Fibroblast of villous mesenchyme (primary cell): ENCODE measurements at regions not wholly inside any gene's neighbourhood (a gene's known extent, or its start where the extent isn't known, plus 50 kb on each side); places are given as distances from the start of the nearest gene placed in this dataset.
A peak's percentile ranks its signal among the peaks of the same experiment; 100 is the strongest.

Source experiments
- DNase-seq: peaks from one replicate; pipeline ENCODE4 v3.0.0-alpha.2; 2010; ENCODE audit warnings: low read depth
- H3K4me3 ChIP-seq: 2 replicates; pipeline ENCODE4 v1.5.1; 2011; ENCODE audit warnings: low read depth, mild to moderate bottlenecking, low read length
- TF ChIP-seq, protein P1 (sequence below): IDR thresholded peaks from 2 replicates; pipeline ENCODE4 v1.5.1; 2012; ENCODE audit warnings: low read depth, mild to moderate bottlenecking, low read length; ENCODE audit not compliant: insufficient read depth

DNA sequence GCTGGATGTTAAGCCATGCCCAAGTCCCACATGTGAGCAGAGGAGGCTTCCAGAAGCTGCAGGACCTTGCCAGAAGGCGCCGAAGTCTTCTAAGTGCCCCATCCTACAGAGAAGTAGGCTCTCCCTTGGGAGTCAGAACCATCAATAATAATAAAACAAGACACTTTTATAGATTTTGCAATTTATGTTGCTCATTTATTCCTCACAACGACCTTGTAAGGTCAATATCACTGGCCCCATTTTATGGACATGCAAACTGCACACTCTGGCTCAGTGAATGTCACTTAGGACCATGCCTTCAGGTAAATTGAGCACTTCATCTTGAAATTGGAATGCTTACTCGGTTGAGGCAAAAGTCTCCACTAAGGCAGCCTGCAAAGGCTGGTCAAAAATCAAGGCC lies 170.4 kb downstream of the BCOR start:
- no peak overlapping the region for H3K4me3 ChIP-seq
- TF ChIP-seq, protein P1, sequence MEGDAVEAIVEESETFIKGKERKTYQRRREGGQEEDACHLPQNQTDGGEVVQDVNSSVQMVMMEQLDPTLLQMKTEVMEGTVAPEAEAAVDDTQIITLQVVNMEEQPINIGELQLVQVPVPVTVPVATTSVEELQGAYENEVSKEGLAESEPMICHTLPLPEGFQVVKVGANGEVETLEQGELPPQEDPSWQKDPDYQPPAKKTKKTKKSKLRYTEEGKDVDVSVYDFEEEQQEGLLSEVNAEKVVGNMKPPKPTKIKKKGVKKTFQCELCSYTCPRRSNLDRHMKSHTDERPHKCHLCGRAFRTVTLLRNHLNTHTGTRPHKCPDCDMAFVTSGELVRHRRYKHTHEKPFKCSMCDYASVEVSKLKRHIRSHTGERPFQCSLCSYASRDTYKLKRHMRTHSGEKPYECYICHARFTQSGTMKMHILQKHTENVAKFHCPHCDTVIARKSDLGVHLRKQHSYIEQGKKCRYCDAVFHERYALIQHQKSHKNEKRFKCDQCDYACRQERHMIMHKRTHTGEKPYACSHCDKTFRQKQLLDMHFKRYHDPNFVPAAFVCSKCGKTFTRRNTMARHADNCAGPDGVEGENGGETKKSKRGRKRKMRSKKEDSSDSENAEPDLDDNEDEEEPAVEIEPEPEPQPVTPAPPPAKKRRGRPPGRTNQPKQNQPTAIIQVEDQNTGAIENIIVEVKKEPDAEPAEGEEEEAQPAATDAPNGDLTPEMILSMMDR, result no peak
- no peak for DNase-seq

DNA sequence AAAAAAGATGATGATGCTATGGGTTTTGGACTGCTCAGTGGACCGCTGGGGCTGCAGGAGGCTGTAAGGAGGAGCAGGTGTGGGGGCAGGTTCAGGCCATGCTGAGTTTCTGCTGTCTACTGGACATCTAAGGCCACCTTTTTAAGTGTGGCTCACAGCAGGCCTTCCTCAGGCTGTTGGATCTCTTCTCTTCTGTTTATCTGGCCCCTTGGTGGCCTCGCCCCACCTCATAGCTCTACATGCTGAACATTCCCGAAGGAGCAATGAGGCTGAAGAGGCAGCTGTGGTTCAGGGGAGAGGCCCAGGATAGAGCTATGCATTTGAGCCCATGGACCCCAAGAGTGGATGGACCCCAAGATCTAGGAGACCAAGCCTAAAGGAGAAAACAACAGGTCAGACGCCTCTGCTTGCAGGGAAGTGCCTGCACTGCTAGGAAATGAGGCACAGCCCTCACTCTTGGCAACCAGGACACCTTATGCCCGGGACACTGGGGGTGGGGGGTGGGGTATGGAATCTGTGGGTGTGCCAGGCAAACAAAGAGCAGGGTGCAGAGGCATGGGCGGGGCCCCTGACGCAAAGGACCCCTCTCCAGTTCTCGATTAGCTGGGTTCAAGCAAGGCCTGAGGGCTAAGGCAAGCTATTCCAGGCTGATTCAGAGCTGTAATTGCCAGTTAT lies 168.9 kb downstream of the BCOR start:
- H3K4me3 ChIP-seq, result no peak overlapping the region
- no peak for DNase-seq
- TF ChIP-seq, protein P1, result no peak

DNA sequence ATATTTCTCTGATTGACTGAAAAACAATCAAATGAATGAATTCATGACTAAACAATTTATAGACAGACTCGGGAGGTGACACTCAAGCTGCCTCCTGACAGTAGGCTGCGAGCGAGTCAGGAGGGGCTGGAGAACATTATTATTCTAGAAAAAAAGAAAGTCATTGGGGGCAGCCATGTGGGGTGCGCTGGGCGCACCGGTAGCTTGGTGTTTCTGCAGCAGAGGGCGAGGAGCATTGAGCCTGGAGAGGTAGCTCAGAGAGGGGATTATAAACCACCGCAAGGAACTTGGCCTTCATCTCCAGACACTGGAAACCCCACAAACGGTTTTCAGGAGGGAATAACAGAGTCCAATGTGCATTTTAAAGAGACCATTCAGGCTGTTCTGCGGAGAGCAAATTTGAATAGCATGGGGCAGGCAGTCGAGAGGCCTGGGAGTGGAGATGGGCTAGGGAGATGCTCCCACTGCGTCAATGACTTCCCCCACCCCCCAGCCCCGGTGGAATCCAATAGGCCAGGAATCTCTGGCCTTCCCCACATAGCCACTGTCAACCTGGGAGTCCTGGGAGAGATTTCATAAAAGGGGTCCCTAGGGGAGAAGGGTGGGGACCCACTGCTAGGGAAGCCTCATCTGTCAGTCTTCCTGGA lies 168.3 kb downstream of the BCOR start:
- no peak for DNase-seq
- H3K4me3 ChIP-seq, result no peak overlapping the region
- TF ChIP-seq, protein P1, result no peak

DNA sequence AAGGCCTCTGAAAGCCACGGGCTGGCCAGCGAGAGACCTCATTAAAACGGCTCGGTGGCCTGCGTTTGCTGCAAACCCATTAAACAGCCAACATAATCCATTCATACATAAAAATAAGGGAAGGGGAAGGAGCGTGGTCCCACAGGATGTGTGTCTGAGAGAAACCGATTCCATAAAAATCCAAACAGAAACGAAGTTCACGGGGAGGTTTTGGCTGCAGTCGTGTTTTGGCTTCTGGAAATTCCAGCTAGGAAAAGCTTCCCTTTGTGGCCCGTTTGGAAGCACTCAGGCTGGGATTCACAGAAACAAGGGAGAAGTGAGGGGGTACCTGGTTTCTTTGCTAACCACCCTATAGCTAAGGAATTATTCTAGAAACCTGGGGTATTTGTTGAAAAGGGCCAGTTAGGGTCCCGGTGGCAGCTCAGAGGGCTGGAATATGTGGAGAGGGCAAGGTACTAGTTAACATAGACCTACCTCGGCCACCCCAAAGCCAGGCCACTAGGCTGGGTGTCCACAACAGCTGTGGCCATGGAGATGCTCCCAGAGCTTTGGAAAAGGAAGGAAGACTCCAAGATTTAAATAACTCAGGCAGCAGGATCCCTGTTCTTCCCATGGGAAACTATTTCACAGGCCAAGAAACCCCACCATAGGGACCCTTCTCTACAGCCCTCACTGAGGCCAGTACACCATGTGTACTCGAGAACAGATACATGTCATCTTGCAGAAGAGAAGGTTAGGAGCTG lies 166.8 kb downstream of the BCOR start:
- no peak overlapping the region for H3K4me3 ChIP-seq
- DNase-seq, result peak; percentile 42
- TF ChIP-seq, protein P1, result no peak

DNA sequence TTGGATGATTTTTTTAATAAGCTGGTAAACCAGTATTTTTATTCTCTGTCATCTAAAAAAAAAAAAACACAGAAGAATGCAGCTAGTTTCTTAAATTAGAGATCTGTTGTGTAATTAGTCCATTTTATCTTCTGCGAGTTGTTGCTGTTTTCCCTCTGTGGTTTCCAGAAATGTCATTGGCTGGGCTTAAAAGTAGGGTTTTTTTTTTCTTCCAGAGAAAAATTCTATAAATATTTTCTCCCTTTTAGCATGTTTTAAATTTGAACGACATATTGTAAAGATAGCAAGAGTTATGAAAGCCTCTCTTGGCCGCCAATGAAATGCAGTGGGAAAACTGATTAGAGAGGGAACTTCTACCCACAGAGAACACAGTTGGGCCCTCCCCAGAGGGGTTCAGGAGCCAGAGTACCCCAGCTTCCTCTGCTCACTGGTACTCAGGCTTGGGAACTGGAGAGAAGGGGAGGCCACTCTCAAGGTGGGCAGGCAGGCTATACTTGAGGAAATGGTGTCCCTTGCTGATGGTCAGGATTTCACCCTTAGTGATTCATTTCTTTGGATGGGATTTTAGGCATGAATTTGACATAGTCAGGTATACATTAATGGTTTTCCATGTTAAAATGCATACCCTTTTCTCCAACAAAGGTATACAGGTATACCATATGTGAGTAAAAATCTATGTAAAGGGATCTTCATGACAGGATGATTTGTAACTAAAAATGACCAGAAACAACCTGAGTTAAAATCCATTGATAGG lies 166.1 kb downstream of the BCOR start:
- TF ChIP-seq, protein P1, result no peak
- peak; percentile 84 for DNase-seq
- H3K4me3 ChIP-seq, result no peak overlapping the region

DNA sequence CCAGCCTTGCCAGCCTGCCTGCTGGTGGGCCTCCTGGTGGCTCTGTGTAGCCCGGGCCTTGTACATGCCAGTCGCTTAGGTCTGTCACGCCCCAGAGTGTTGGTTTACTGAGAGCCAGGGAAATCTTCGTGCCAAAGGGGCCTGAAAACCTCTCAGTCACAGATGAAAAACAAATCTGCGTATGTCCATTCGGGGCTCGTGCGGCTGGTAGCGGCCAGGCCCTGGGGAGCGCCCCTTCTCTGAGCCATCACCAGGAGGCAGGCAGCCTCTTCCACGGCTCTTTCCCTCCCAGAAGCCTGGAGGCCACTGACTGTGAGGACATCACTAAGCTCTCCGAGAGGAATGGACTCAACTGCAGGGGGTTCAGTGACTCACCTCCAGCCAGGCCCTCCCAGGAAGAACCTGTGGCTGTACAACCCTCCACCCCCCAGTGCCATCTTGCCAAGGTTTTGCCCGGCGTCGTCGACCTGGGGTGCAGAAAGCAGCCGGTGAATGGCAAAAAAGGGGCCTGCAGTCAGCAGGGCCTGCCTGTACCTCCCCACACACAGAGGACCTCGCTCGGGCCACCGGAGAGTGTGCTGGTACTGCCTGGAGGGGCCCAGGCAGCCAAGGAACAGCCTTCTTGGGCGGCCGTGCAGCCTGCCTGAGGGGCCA lies 162.2 kb downstream of the BCOR start:
- TF ChIP-seq, protein P1, result no peak
- no peak overlapping the region for H3K4me3 ChIP-seq
- DNase-seq, result no peak
